ENCODE measurements at regions not wholly inside any gene's neighbourhood (a gene's known extent, or its start where the extent isn't known, plus 50 kb on each side); places are given as distances from the start of the nearest gene placed in this dataset.

GRCh38 chr11:121887569-121887968 is 228.4 kb downstream of the BLID start:
- TF ChIP-seq, protein P1, sequence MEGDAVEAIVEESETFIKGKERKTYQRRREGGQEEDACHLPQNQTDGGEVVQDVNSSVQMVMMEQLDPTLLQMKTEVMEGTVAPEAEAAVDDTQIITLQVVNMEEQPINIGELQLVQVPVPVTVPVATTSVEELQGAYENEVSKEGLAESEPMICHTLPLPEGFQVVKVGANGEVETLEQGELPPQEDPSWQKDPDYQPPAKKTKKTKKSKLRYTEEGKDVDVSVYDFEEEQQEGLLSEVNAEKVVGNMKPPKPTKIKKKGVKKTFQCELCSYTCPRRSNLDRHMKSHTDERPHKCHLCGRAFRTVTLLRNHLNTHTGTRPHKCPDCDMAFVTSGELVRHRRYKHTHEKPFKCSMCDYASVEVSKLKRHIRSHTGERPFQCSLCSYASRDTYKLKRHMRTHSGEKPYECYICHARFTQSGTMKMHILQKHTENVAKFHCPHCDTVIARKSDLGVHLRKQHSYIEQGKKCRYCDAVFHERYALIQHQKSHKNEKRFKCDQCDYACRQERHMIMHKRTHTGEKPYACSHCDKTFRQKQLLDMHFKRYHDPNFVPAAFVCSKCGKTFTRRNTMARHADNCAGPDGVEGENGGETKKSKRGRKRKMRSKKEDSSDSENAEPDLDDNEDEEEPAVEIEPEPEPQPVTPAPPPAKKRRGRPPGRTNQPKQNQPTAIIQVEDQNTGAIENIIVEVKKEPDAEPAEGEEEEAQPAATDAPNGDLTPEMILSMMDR (IDR thresholded peaks at IDR 0.05; ENCODE audit: low read depth, low read length) = no peak
- DNase-seq (ENCODE audit: extremely low read depth, low read depth) = no peak

GRCh38 chr11:121886996-121887395 is 229.0 kb downstream of the BLID start:
- TF ChIP-seq, protein P1 (IDR thresholded peaks at IDR 0.05; ENCODE audit: low read depth, low read length) = no peak
- DNase-seq (ENCODE audit: extremely low read depth, low read depth) = no peak

DNA sequence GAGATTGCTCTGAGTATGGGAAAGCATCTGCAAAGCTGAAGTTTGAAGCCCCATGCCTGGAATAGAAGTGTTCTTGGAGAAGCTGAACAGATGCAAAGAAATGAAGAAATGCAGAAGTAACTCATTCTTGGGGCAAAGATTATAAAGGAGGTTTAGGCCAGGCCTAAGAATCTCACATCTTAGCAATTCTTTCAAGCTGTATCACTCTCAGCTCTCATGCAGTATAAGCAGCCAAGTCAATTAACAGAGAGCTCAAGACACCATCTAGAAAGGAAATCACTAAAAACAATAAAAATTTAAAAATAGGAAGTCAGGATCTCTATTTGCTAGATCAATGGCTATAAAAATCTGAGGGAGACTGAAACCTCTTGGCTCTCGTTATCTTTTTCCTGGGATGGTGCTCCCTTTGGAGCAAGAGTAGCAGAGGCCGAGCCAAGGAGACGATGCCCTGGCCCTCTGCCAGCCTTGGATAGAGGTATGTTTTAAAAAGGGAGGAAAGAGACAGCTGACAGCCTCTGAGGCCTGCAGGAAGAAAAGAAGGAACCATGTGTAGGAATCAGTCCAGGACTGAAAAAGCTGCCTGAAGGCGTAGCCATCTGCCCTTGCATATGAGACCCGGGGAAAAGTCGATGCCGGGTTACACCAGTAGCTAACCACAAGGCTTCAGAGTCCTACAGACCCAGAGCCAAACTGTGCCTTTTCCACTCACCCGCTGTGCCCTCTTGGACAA is 229.8 kb downstream of the BLID start:
- no peak for DNase-seq (ENCODE audit: extremely low read depth, low read depth)
- TF ChIP-seq, protein P1 (IDR thresholded peaks at IDR 0.05; ENCODE audit: low read depth, low read length) = no peak

GRCh38 chr11:121884626-121885025 is 231.4 kb downstream of the BLID start:
- DNase-seq (ENCODE audit: extremely low read depth, low read depth) = no peak
- TF ChIP-seq, protein P1 (IDR thresholded peaks at IDR 0.05; ENCODE audit: low read depth, low read length) = no peak

DNA sequence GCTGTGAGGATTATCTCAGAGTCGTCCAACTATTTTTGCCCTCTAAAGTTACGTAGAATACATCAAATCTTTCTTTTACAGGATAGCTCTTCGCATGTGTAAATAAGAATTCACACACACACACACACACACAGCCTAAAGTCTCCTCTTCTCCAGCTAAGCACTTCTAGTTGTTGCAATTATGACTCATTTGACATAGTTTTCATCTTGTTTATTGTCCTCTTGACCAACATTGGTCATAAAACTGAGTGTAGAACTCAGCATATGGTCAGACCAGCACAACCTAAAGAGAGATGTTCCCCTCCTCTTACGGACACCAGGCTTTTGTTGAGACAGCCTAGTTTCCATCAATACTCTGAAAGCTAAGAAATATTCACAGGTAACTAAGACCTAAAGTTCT is 234.2 kb downstream of the BLID start:
- TF ChIP-seq, protein P1 (IDR thresholded peaks at IDR 0.05; ENCODE audit: low read depth, low read length) = no peak
- no peak for DNase-seq (ENCODE audit: extremely low read depth, low read depth)

- TF ChIP-seq, protein P1 (IDR thresholded peaks at IDR 0.05; ENCODE audit: low read depth, low read length) = no peak
- DNase-seq (ENCODE audit: extremely low read depth, low read depth) = no peak
Measured at GRCh38 chr11:121877152-121877551, 238.9 kb downstream of the BLID start.

GRCh38 chr11:121873766-121874165 is 242.2 kb downstream of the BLID start:
- TF ChIP-seq, protein P1 (IDR thresholded peaks at IDR 0.05; ENCODE audit: low read depth, low read length) = no peak
- no peak for DNase-seq (ENCODE audit: extremely low read depth, low read depth)

Measured in AG09319 (cell line).